ENCODE measurements at regions not wholly inside any gene's neighbourhood (a gene's known extent, or its start where the extent isn't known, plus 50 kb on each side); places are given as distances from the start of the nearest gene placed in this dataset.
A peak's percentile ranks its signal among the peaks of the same experiment; 100 is the strongest.

- DNase-seq: no peak
Measured at GRCh38 chr2:136210822-136211221, 92.9 kb upstream of the CXCR4 start.

GRCh38 chr2:136210455-136210805 is 92.5 kb upstream of the CXCR4 start:
- DNase-seq: no peak

- no peak for DNase-seq
Measured at GRCh38 chr2:136209561-136210454, 91.9 kb upstream of the CXCR4 start.

GRCh38 chr2:136208682-136209420 is 90.9 kb upstream of the CXCR4 start:
- no peak for DNase-seq

- DNase-seq: no peak
Measured at GRCh38 chr2:136207665-136208064, 89.7 kb upstream of the CXCR4 start.

GRCh38 chr2:136207030-136207623 is 89.2 kb upstream of the CXCR4 start:
- DNase-seq: no peak

- peak; percentile 20 to 43 for DNase-seq
Measured at GRCh38 chr2:136206613-136207012, 88.7 kb upstream of the CXCR4 start.

- DNase-seq: no peak
Measured at GRCh38 chr2:136205615-136206014, 87.7 kb upstream of the CXCR4 start.

GRCh38 chr2:136204971-136205370 is 87.0 kb upstream of the CXCR4 start:
- DNase-seq: no peak

- no peak for DNase-seq
Measured at GRCh38 chr2:136195226-136195625, 77.3 kb upstream of the CXCR4 start.

- DNase-seq: no peak
Measured at GRCh38 chr2:136191041-136191440, 73.1 kb upstream of the CXCR4 start.

GRCh38 chr2:136189221-136189782 is 71.4 kb upstream of the CXCR4 start:
- no peak for DNase-seq

- no peak for DNase-seq
Measured at GRCh38 chr2:136188086-136188485, 70.1 kb upstream of the CXCR4 start.

GRCh38 chr2:136185981-136186776 is 68.2 kb upstream of the CXCR4 start:
- DNase-seq: no peak

- no peak for DNase-seq
Measured at GRCh38 chr2:136183097-136183496, 65.1 kb upstream of the CXCR4 start.

- DNase-seq: no peak
Measured at GRCh38 chr2:136182315-136182714, 64.4 kb upstream of the CXCR4 start.

GRCh38 chr2:136179602-136179975 is 61.6 kb upstream of the CXCR4 start:
- DNase-seq: no peak

GRCh38 chr2:136178941-136179601 is 61.1 kb upstream of the CXCR4 start:
- no peak for DNase-seq

GRCh38 chr2:136175868-136176267 is 57.9 kb upstream of the CXCR4 start:
- DNase-seq: no peak

GRCh38 chr2:136175466-136175865 is 57.5 kb upstream of the CXCR4 start:
- DNase-seq: no peak

- DNase-seq: no peak
Measured at GRCh38 chr2:136173126-136173525, 55.2 kb upstream of the CXCR4 start.

- no peak for DNase-seq
Measured at GRCh38 chr2:136171223-136171622, 53.3 kb upstream of the CXCR4 start.
